ENCODE measurements at regions not wholly inside any gene's neighbourhood (a gene's known extent, or its start where the extent isn't known, plus 50 kb on each side); places are given as distances from the start of the nearest gene placed in this dataset.

DNA sequence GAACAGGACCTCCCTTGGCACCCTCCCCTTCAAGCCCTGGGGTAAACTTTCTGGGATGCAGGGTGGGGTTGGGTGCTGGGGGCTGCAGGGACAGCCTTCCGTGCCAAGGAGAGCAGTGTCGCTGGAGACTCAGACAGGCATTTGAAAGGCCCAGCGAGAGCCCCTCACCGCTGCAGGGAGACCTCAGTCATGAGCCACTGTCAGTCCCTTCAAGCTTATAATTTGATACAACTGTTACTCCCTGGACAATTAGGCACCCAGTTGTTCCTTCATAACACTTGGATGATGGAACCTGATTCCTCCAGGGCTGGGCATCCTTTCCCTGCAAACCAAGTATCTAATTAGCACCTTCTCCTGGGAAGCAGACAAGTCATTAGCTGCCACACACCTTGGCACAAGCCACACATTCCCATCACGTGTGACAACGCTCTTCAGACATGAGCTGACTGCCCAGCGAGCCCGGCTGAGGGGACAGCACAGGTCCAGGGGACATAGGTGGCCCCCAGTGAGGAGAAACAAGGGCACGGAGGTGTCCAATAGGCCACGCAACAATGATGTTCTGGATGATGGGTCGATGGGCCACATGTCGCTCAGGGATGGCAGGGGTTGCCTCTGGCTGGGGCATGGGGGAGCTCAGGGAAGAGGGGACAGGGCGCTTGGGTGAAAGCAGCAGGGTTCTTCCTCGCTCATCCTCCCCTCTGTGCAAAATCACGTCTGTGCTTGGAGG is 59.6 kb downstream of the KCNF1 start:
- ChIA-PET POLR2A (no interaction called here), CTCF (interaction anchor here (1.3 kb wide), 1 partner anchor 161 kb away, joined by 3 read pairs; no protein-coding TSS in a partner anchor)
- TF ChIP-seq, protein P1, sequence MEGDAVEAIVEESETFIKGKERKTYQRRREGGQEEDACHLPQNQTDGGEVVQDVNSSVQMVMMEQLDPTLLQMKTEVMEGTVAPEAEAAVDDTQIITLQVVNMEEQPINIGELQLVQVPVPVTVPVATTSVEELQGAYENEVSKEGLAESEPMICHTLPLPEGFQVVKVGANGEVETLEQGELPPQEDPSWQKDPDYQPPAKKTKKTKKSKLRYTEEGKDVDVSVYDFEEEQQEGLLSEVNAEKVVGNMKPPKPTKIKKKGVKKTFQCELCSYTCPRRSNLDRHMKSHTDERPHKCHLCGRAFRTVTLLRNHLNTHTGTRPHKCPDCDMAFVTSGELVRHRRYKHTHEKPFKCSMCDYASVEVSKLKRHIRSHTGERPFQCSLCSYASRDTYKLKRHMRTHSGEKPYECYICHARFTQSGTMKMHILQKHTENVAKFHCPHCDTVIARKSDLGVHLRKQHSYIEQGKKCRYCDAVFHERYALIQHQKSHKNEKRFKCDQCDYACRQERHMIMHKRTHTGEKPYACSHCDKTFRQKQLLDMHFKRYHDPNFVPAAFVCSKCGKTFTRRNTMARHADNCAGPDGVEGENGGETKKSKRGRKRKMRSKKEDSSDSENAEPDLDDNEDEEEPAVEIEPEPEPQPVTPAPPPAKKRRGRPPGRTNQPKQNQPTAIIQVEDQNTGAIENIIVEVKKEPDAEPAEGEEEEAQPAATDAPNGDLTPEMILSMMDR (IDR thresholded peaks at IDR 0.05; ENCODE audit: control extremely low read depth, extremely low read depth, low read depth, missing control alignments): no peak
- no peak for DNase-seq (ENCODE audit: extremely low spot score)

DNA sequence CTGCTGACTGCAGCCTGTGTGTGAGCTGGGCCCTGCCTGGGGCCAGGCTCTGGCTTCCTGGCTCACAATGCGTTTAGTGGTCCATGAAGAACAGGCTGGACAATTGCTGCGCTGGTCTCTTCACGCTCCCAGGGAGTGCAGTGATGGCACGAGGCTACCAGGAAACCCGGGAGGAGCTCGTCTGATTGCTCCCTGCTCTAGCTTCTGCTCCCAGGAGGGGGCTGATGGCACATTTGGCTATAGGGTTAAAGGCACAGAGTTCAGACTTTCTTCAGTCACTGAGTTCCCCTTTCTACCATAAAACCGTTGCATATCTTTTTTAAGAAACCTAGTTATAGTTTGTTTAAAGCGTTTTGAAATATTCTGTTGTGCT is 60.1 kb downstream of the KCNF1 start:
- TF ChIP-seq, protein P1 (IDR thresholded peaks at IDR 0.05; ENCODE audit: control extremely low read depth, extremely low read depth, low read depth, missing control alignments): no peak
- POLR2A ChIA-PET: no interaction called here
- CTCF ChIA-PET: interaction anchor here (1.3 kb wide), 1 partner anchor 160 kb away, joined by 3 read pairs; no protein-coding TSS in a partner anchor
- no peak for DNase-seq (ENCODE audit: extremely low spot score)

DNA sequence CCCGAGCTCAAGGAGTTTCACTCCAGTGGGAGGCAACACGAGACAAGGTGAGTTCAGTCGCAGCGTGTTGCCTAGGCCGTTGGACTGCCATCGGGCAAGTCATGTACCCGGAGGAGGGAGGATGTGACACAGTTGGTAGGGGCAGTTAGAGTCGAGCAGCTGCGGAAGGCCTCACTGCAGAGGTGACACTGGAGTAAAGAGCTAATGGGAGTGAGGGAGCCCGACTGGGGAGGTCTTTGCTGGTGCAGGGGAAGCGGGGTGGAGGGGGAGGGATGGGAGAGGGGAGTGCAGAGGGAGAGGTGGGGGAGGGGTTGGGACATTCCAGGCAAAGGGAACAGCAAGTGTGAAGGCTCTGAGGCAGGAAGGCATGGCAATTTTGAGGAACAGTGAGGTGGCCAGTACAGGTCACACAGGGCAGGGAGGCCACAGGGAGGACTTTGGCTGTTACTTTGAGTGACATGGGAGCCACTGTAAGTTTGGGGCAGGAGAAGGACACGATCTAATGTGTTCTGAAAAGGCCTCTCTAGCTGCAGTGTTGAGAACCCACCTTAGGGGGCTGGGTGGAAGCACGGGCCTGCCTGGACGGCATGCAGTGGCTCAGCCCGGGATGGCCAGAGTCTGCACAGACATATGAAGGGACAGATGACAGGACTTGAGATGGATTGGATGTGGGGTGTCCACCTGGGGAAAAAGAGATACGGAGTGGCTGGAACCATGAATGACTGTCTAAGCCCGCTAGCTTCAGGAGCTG is 61.1 kb downstream of the KCNF1 start:
- TF ChIP-seq, protein P1 (IDR thresholded peaks at IDR 0.05; ENCODE audit: control extremely low read depth, extremely low read depth, low read depth, missing control alignments): no peak
- ChIA-PET POLR2A (no interaction called here), CTCF (interaction anchor here (1.2 kb wide), 1 partner anchor 141 kb away, joined by 3 read pairs; no protein-coding TSS in a partner anchor)
- DNase-seq (ENCODE audit: extremely low spot score): no peak

DNA sequence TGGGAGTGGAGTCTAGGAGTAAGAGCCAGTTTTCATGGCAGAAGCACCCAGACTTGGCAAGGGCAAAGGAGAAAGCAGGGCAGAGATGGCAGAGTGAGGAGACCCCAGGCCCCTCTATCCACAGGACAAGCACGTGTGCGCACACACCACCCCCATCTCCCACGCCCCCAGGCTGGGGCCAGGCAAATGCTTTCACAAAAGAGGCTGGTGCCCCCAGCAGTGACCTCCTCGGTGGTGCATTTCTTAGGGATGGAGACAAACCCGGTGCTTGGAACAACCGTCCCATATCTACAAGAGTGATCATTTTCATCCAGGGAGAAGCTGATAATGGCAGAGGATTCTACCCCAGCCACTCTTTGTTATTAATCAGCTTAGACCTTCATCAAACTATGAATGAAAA is 62.0 kb downstream of the KCNF1 start:
- ChIA-PET CTCF (no interaction called here), POLR2A (no interaction called here)
- TF ChIP-seq, protein P1 (IDR thresholded peaks at IDR 0.05; ENCODE audit: control extremely low read depth, extremely low read depth, low read depth, missing control alignments): no peak
- no peak for DNase-seq (ENCODE audit: extremely low spot score)

GRCh38 chr2:10977003-10977402 is 65.3 kb downstream of the KCNF1 start:
- POLR2A ChIA-PET: no interaction called here
- DNase-seq (ENCODE audit: extremely low spot score): no peak
- TF ChIP-seq, protein P1 (IDR thresholded peaks at IDR 0.05; ENCODE audit: control extremely low read depth, extremely low read depth, low read depth, missing control alignments): no peak

DNA sequence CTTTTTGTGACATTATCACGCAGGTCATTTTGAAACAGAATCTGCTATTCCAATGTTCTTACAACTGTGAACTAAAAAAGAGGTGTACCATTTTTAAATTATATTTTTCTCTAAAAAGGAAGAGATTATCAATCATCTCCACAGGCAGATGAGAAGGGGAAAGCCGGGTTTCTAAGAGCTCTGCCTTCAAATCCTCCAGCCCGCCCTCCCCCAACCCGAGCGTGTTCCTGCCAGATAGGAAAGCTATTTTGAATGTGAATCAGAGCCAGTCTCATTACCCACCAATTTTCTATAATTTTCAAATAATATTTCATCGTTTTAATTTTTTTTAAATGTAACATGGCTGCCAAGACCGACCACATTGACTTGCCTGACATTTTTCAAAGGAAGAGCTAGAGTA is 65.9 kb downstream of the KCNF1 start:
- DNase-seq (ENCODE audit: extremely low spot score): no peak

More at GRCh38 chr2:10977003-10977402, 65.3 kb downstream of the KCNF1 start:
- CTCF ChIA-PET: no interaction called here

More for the DNA sequence above, 65.9 kb downstream of the KCNF1 start:
- ChIA-PET CTCF (no interaction called here), POLR2A (no interaction called here)
- TF ChIP-seq, protein P1 (IDR thresholded peaks at IDR 0.05; ENCODE audit: control extremely low read depth, extremely low read depth, low read depth, missing control alignments): no peak

Measured in GM10248 (cell line).